ENCODE measurements at regions not wholly inside any gene's neighbourhood (a gene's known extent, or its start where the extent isn't known, plus 50 kb on each side); places are given as distances from the start of the nearest gene placed in this dataset.

DNA sequence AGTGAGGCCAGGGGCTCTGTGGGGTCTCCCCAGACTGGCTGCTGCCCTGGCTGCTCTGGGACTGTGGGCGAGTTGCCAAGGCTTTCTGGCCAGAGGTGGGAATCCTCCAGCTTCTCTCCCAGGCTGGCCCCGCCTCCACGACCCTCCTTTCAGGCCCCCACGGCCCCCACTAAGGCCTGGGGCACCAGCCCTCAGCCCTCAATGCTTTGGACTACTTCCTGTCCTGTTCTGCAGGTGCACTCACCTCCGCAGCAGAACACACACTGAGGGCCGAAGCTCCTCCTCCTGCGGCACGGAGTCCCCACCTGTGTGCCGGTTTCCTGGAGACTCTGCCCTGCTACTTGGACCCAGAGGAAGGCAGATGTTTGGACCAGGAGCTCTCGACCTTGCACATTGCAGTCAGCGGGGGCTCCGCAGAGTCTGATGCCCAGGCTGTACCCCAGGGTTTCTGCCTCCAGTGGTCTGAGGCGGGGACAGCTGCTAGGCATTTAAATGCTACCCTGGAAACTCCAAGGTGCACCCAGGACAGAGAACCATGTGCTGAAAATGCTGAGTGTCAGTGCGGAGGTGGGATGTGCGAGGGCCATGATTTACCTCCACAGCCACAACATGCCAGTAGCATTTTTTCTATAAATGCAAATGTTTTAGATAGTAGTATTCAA lies 223.8 kb downstream of the IRF8 start:
- ATAC-seq (no peak), DNase-seq (ENCODE audit: low read depth in 1 of 2, low spot score in 1 of 2) (no peak), FAIRE-seq (no peak)
- CTCF ChIA-PET = interaction anchor here (0.9 to 1.2 kb wide), 2 partner anchors 22 to 394 kb away, joined by 3 read pairs; no protein-coding TSS in a partner anchor
- 16% methylated on average over 12 of the region's 15 CpGs for WGBS (ENCODE audit: missing lambda C conversion rate)
- TF ChIP-seq EHF (CRISPR knock-in tag; IDR thresholded peaks at IDR 0.05) (no peak), KDM5A (IDR thresholded peaks at IDR 0.05) (no peak), SMC3 (IDR thresholded peaks at IDR 0.05) (no peak), KDM1A (IDR thresholded peaks at IDR 0.05; ENCODE audit: low read depth) (no peak), GATA3 (IDR thresholded peaks at IDR 0.05; ENCODE audit: borderline replicate concordance) (no peak), RFX5 (IDR thresholded peaks at IDR 0.05) (no peak), TFCP2L1 (CRISPR knock-in tag; IDR thresholded peaks at IDR 0.05) (no peak), EHMT2 (IDR thresholded peaks at IDR 0.05; ENCODE audit: low read depth) (no peak), HEYL (CRISPR knock-in tag; IDR thresholded peaks at IDR 0.05) (no peak), HDAC2 (IDR thresholded peaks at IDR 0.05) (no peak)
- TF ChIP-seq, protein P1, sequence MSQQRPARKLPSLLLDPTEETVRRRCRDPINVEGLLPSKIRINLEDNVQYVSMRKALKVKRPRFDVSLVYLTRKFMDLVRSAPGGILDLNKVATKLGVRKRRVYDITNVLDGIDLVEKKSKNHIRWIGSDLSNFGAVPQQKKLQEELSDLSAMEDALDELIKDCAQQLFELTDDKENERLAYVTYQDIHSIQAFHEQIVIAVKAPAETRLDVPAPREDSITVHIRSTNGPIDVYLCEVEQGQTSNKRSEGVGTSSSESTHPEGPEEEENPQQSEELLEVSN (IDR thresholded peaks at IDR 0.05; ENCODE audit: borderline replicate concordance, low read depth) = no peak
- TF ChIP-seq, protein P2, sequence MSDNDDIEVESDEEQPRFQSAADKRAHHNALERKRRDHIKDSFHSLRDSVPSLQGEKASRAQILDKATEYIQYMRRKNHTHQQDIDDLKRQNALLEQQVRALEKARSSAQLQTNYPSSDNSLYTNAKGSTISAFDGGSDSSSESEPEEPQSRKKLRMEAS (IDR thresholded peaks at IDR 0.05) = no peak
- TF ChIP-seq, protein P3, sequence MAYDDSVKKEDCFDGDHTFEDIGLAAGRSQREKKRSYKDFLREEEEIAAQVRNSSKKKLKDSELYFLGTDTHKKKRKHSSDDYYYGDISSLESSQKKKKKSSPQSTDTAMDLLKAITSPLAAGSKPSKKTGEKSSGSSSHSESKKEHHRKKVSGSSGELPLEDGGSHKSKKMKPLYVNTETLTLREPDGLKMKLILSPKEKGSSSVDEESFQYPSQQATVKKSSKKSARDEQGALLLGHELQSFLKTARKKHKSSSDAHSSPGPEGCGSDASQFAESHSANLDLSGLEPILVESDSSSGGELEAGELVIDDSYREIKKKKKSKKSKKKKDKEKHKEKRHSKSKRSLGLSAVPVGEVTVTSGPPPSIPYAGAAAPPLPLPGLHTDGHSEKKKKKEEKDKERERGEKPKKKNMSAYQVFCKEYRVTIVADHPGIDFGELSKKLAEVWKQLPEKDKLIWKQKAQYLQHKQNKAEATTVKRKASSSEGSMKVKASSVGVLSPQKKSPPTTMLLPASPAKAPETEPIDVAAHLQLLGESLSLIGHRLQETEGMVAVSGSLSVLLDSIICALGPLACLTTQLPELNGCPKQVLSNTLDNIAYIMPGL (CRISPR knock-in tag; IDR thresholded peaks at IDR 0.05; ENCODE audit: borderline replicate concordance) = no peak
- Histone ChIP-seq H3K4me1 (no peaks in the 10 kb centered on the region), H3K4me2 (no peak overlapping the region), H3K9me3 (no peaks in the 10 kb centered on the region), H3K27ac (no peak overlapping the region), H3K4me3 (no peak overlapping the region)
- POLR2A ChIA-PET = no interaction called here

DNA sequence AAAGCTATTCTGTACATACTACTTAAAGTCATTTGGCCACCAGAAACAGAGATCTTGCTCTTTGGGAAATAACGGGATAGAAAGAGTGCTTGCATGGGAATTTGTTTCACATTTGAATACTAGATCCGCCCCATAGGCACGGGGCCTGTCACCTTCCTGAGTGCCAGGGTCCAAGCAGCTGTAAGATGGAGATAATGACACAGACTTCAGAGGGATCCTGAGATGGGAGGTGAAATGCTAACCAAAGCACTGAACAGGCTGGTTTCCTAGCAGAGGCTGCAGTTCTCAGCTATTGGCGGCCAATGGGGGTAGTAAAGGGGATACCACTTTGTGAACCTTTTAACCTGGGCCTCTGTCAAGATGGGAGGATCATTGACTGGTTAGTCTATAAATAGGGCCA lies 225.4 kb downstream of the IRF8 start:
- no peak for DNase-seq (ENCODE audit: low read depth in 1 of 2, low spot score in 1 of 2)
- FAIRE-seq = no peak
- Histone ChIP-seq H3K4me3 (no peak overlapping the region), H3K27ac (no peak overlapping the region), H3K4me2 (no peak overlapping the region), H3K9me3 (no peaks in the 10 kb centered on the region), H3K4me1 (no peaks in the 10 kb centered on the region)
- ChIA-PET POLR2A (no interaction called here), CTCF (interaction anchor here (0.6 to 0.8 kb wide), 2 partner anchors 287 to 395 kb away, joined by 3 read pairs; no protein-coding TSS in a partner anchor)
- ATAC-seq = no peak
- 14% methylated on average over 4 of the region's 4 CpGs for WGBS (ENCODE audit: missing lambda C conversion rate)
- TF ChIP-seq, protein P4, sequence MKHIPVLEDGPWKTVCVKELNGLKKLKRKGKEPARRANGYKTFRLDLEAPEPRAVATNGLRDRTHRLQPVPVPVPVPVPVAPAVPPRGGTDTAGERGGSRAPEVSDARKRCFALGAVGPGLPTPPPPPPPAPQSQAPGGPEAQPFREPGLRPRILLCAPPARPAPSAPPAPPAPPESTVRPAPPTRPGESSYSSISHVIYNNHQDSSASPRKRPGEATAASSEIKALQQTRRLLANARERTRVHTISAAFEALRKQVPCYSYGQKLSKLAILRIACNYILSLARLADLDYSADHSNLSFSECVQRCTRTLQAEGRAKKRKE (CRISPR knock-in tag; IDR thresholded peaks at IDR 0.05; ENCODE audit: low read depth) = no peak
- no peak for TF ChIP-seq POLR2AphosphoS2 (conservative IDR thresholded peaks at IDR 0.05; ENCODE audit: low read length)
- no peak for TF ChIP-seq ESRRA (IDR thresholded peaks at IDR 0.05; ENCODE audit: borderline replicate concordance, low read length)
- TF ChIP-seq, protein P2 (IDR thresholded peaks at IDR 0.05) = no peak
- no peak for TF ChIP-seq HDAC2 (IDR thresholded peaks at IDR 0.05)
- TF ChIP-seq RNF2 (IDR thresholded peaks at IDR 0.05; ENCODE audit: borderline replicate concordance, low read depth) = no peak
- no peak for TF ChIP-seq HOXB13 (CRISPR knock-in tag; IDR thresholded peaks at IDR 0.05; ENCODE audit: low read depth)
- TF ChIP-seq TP53 (CRISPR knock-in tag; IDR thresholded peaks at IDR 0.05) = no peak
- no peak for TF ChIP-seq EP300 (IDR thresholded peaks at IDR 0.05)
- TF ChIP-seq, protein P5, sequence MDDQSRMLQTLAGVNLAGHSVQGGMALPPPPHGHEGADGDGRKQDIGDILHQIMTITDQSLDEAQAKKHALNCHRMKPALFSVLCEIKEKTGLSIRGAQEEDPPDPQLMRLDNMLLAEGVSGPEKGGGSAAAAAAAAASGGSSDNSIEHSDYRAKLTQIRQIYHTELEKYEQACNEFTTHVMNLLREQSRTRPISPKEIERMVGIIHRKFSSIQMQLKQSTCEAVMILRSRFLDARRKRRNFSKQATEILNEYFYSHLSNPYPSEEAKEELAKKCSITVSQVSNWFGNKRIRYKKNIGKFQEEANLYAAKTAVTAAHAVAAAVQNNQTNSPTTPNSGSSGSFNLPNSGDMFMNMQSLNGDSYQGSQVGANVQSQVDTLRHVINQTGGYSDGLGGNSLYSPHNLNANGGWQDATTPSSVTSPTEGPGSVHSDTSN (IDR thresholded peaks at IDR 0.05) = no peak
- no peak for TF ChIP-seq RARB (CRISPR knock-in tag; IDR thresholded peaks at IDR 0.05)
- no peak for TF ChIP-seq ZC3H11A (IDR thresholded peaks at IDR 0.05)

Data from A549 (cell line).